T-cell (primary cell): ENCODE measurements at regions not wholly inside any gene's neighbourhood (a gene's known extent, or its start where the extent isn't known, plus 50 kb on each side); places are given as distances from the start of the nearest gene placed in this dataset.
"Not testable (repeated sequence)": the region's sequence is repeated elsewhere in the genome, so short reads cannot be mapped to it uniquely, and the experiment has no call there.

Experiments used
- ATAC-seq, 4 experiments: fragments of 200-7000 bp in 3 of 4; fragments of 150-1000 bp in 1 of 4; cut with Tn5 transposase; replicated peaks in 1 of 4; 1 replicate in 3 of 4; 2 replicates in 1 of 4; pipeline ENCODE4 v1.10.0; 2021; ENCODE audit warnings: moderate library complexity in 3 of 4, mild to moderate bottlenecking in 2 of 4, moderate number of reproducible peaks in 1 of 4
- CTCF ChIA-PET, 2 donors: fragments of 300-600 bp; sonication (Branson Sonifier 250); formaldehyde crosslinking; loops; one replicate each; lab custom pipeline; 2022; ENCODE audit warnings: antibody characterized with exemption in 2 of 2; lab: Charles Lee
- POLR2A ChIA-PET, 2 donors: fragments of 300-600 bp; sonication (Branson Sonifier 250); formaldehyde crosslinking; loops; one replicate each; lab custom pipeline; 2022; ENCODE audit warnings: antibody characterized with exemption in 2 of 2; lab: Charles Lee
- DNase-seq, 35 experiments: peaks; one replicate each; pipeline versions ENCODE4 v3.0.0 to v3.0.0-alpha.2; 2013 to 2023
- H3K27ac ChIP-seq: one replicate; pipeline ENCODE4 v1.5.1; 2013; ENCODE audit warnings: low read length
- H3K27me3 ChIP-seq, 2 experiments: replicated peaks in 1 of 2; 1 replicate in 1 of 2; 2 replicates in 1 of 2; pipeline versions ENCODE4 v1.6.1 to v1.7.0; 2013; ENCODE audit warnings: low read length in 1 of 2, mixed read lengths in 1 of 2; ENCODE audit not compliant: control insufficient read depth in 2 of 2, insufficient read depth in 2 of 2; ENCODE audit errors: extremely low read depth in 1 of 2
- H3K36me3 ChIP-seq, 2 donors: 1 replicate in 1 of 2; 2 replicates in 1 of 2; pipeline versions ENCODE4 v1.6.1 to v1.7.0; 2013; ENCODE audit warnings: low read length in 1 of 2; ENCODE audit not compliant: control insufficient read depth in 2 of 2, insufficient read depth in 1 of 2; ENCODE audit errors: extremely low read depth in 1 of 2
- H3K4me1 ChIP-seq, 2 experiments: 1 replicate in 1 of 2; 2 replicates in 1 of 2; pipeline versions ENCODE4 v1.6.1 to v1.7.0; 2013; ENCODE audit warnings: low read length in 2 of 2, mixed read lengths in 1 of 2; ENCODE audit not compliant: insufficient read depth in 2 of 2, control insufficient read depth in 1 of 2; ENCODE audit errors: extremely low read depth in 1 of 2
- H3K4me3 ChIP-seq, 2 donors: 1 replicate in 1 of 2; 2 replicates in 1 of 2; pipeline versions ENCODE4 v1.5.1 to v1.7.0; 2013; ENCODE audit warnings: mild to moderate bottlenecking in 2 of 2, low read length in 1 of 2, moderate library complexity in 1 of 2; ENCODE audit not compliant: control insufficient read depth in 1 of 2; ENCODE audit errors: extremely low read depth in 1 of 2
- H3K9me3 ChIP-seq: 2 replicates; pipeline ENCODE4 v1.7.0; 2013
- H3K27ac Mint-ChIP-seq, 2 donors: one replicate each; pipeline ENCODE4 v1.8.0; 2020 to 2021; ENCODE audit warnings: mild to moderate bottlenecking in 2 of 2, mixed read lengths in 2 of 2
- H3K27me3 Mint-ChIP-seq, 2 donors: one replicate each; pipeline ENCODE4 v1.8.0; 2021 to 2022; ENCODE audit warnings: mixed read lengths in 2 of 2
- H3K36me3 Mint-ChIP-seq: one replicate; pipeline ENCODE4 v1.8.0; 2021; ENCODE audit warnings: mixed read lengths
- H3K4me1 Mint-ChIP-seq, 3 donors: one replicate each; pipeline ENCODE4 v1.8.0; 2020 to 2022; ENCODE audit warnings: mixed read lengths in 3 of 3, mild to moderate bottlenecking in 1 of 3
- H3K4me3 Mint-ChIP-seq, 3 donors: one replicate each; pipeline ENCODE4 v1.8.0; 2020 to 2022; ENCODE audit warnings: mild to moderate bottlenecking in 3 of 3, mixed read lengths in 3 of 3, moderate library complexity in 3 of 3
- H3K9me3 Mint-ChIP-seq, 3 donors: one replicate each; pipeline ENCODE4 v1.8.0; 2020 to 2022; ENCODE audit warnings: mixed read lengths in 3 of 3
- WGBS: methylation state at CpG from one replicate; pipeline ENCODE4 v1.1.5; 2013; ENCODE audit warnings: missing lambda C conversion rate; ENCODE audit not compliant: insufficient coverage; 5-methylcytosine and 5-hydroxymethylcytosine counted together

DNA sequence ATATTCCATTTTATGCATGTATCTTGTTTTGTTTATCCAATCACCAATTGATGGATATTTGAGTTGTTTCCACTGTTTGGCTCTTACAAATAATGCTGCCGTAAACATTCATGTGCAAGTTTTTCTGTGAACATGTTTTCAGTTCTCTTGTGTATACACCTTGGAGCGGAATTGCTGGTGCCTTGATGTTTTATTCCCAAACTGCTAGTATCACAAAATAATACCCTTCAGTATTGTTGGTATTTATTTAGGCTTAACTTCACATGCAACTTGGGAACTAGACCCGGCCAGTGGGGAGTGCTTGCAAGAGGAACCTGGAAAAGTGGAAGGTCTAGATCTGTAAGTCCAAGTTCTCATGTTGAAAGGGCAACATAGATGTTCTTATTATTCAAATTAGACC, 115.9 kb downstream of the CRYAA start:
- DNase-seq (no peak), ATAC-seq (no peak)
- H3K4me3 ChIP-seq = no peak overlapping the region
- no peaks in the 10 kb centered on the region for H3K4me1 ChIP-seq
- no peaks in the 10 kb centered on the region for H3K36me3 Mint-ChIP-seq
- peaks cover 4 to 5% (median 5%) of the 10 kb centered on the region in 3 donors for H3K4me1 Mint-ChIP-seq
- H3K27me3 Mint-ChIP-seq = no peaks in the 10 kb centered on the region
- no CpG with 5 or more reads among the region's 3 CpGs for WGBS
- H3K4me3 Mint-ChIP-seq = no peak overlapping the region
- CTCF ChIA-PET = no interaction called here
- peaks cover 0 to 4% (median 3%) of the 10 kb centered on the region in 3 donors for H3K9me3 Mint-ChIP-seq
- H3K9me3 ChIP-seq = no peaks in the 10 kb centered on the region
- POLR2A ChIA-PET = no interaction called here
- no peaks in the 10 kb centered on the region for H3K36me3 ChIP-seq
- H3K27ac ChIP-seq = no peak overlapping the region
- H3K27ac Mint-ChIP-seq = no peak overlapping the region
- peaks cover 0 to 4% of the 10 kb centered on the region in 2 experiments for H3K27me3 ChIP-seq

DNA sequence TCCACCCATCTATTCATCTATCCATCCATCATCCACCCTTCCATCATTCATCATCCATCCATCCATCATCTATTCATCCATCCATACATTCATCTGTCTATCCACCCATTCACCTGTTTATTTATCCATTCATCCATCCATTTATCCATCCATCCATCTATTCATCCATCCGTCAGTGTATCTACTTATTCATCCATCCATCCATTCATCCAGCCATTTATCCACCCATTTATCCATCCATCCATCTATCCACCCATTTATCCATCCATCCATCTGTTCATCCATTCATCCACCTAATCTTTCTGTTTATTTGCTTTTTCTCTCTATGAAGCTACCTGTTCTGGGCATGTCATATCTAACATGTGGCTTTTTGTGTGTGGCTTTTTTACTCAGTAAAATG, 115.4 kb downstream of the CRYAA start:
- no peak for DNase-seq
- ChIA-PET POLR2A (no interaction called here), CTCF (no interaction called here)
- no peak overlapping the region for H3K4me3 Mint-ChIP-seq
- Histone ChIP-seq H3K27ac (no peak overlapping the region), H3K4me3 (no peak overlapping the region), H3K4me1 (no peaks in the 10 kb centered on the region), H3K9me3 (no peaks in the 10 kb centered on the region), H3K36me3 (no peaks in the 10 kb centered on the region), H3K27me3 (peaks cover 0 to 4% of the 10 kb centered on the region in 2 experiments)
- peaks cover 4 to 5% (median 5%) of the 10 kb centered on the region in 3 donors for H3K4me1 Mint-ChIP-seq
- H3K36me3 Mint-ChIP-seq = no peaks in the 10 kb centered on the region
- no peak for ATAC-seq
- 100% methylated on average over 1 of the region's 1 CpG for WGBS
- no peak overlapping the region for H3K27ac Mint-ChIP-seq
- no peaks in the 10 kb centered on the region for H3K27me3 Mint-ChIP-seq
- peaks cover 0 to 1% (median under 1%) of the 10 kb centered on the region in 3 donors for H3K9me3 Mint-ChIP-seq

DNA sequence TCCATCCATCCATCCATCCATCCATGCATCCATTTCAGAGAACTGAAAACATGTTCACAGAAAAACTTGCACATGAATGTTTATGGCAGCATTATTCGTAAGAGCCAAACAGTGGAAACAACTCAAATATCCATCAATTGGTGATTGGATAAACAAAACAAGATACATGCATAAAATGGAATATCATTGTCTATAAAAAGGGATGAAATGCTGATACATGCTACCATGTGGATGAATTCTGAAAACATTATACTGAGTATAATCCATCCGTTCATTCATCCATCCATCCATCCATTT, 115.1 kb downstream of the CRYAA start:
- H3K9me3 Mint-ChIP-seq, H3K4me1 ChIP-seq, H3K27me3 ChIP-seq, H3K27ac Mint-ChIP-seq, POLR2A ChIA-PET, H3K4me3 Mint-ChIP-seq, H3K36me3 ChIP-seq, H3K4me3 ChIP-seq, H3K27me3 Mint-ChIP-seq, H3K36me3 Mint-ChIP-seq, DNase-seq, H3K27ac ChIP-seq, H3K9me3 ChIP-seq, H3K4me1 Mint-ChIP-seq, CTCF ChIA-PET, ATAC-seq: not testable (repeated sequence)
- WGBS = 100% methylated on average over 1 of the region's 2 CpGs

DNA sequence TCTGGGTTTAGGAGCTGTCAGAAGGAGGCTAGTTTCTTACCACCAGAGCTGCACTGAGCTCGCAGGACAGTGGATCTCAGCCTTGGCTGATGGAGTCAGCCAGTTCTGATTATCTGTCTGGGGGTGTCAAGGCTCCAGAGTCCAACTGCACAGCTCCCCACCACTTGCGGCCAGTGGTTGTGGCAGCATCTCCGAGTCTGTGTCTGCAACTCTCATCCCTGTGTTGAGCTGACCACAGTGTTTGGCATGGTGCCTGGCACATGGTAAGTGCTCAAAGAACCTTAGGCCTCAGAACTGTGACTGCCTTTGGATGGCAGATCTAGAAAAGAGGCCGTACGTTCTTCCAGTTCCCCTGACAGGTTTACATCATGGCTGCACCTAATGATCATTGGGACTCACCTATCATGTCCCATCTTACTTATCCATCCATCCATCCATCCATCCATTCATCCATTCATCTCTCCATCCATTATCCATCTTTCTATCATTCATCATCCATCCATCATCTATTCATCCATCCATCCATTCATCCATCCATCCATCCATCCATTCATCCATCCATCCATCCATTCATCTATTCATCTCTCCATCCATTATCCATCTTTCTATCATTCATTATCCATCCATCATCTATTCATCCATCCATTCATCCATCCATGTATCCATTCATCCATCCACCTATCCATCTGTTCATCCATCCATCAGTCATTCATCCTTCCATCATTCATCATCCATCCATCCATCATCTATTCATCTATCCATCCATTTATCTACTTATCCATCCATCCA, 114.5 kb downstream of the CRYAA start:
- Histone ChIP-seq H3K4me3 (no peak overlapping the region), H3K27me3 (peaks cover 0 to 3% of the 10 kb centered on the region in 2 experiments), H3K9me3 (no peaks in the 10 kb centered on the region), H3K36me3 (no peaks in the 10 kb centered on the region), H3K4me1 (no peaks in the 10 kb centered on the region), H3K27ac (no peak overlapping the region)
- Mint-ChIP-seq H3K27ac (no peak overlapping the region), H3K36me3 (no peaks in the 10 kb centered on the region), H3K4me1 (peaks cover 4 to 5% (median 5%) of the 10 kb centered on the region in 3 donors), H3K27me3 (no peaks in the 10 kb centered on the region), H3K9me3 (no peaks in the 10 kb centered on the region), H3K4me3 (no peak overlapping the region)
- DNase-seq (no peak), ATAC-seq (no peak)
- CTCF ChIA-PET = no interaction called here
- POLR2A ChIA-PET = no interaction called here
- WGBS = 86% methylated on average over 5 of the region's 5 CpGs

DNA sequence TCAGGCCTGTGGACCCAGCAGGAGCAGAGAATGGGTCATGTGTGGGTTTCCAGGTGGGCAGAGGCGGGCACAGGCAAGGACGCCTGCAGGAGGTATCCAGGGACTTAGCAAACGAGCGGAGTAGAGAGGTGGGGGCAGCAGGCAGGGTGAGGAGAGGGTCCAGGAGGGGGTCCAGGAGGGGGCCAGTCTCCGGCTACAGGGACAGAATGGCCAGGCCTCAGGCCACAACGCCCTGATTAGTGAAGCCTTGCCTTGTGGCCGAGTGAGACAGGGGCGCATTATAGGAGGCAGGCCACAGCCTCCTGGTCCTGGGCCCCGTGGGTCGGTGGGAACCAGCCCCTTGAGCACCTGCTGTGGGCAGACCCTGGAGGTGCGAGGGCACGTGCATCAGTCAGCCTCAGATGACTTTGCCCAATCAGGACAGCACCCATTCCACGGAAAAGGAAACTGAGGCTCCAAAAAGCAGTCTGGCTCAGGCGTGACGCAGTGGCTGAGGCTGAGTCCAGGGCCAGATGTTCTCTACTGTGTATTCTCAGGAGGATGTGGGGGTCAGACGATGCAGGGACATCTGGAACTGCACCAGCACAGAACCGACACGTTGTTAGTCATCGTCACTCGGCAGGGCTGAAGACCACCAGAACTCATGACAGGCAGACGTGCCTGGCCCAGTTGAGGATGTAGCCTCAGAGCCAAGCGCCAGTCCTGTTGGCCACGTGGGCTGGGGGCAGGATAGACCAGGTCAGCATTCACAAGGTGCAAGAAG, 113.7 kb downstream of the CRYAA start:
- H3K27me3 Mint-ChIP-seq = peaks cover 0 to 6% of the 10 kb centered on the region in 2 donors
- no peak for ATAC-seq
- WGBS = 92% methylated on average over 22 of the region's 23 CpGs
- POLR2A ChIA-PET = no interaction called here
- CTCF ChIA-PET = no interaction called here
- no peaks in the 10 kb centered on the region for H3K9me3 Mint-ChIP-seq
- Histone ChIP-seq H3K9me3 (no peaks in the 10 kb centered on the region), H3K4me1 (no peaks in the 10 kb centered on the region), H3K36me3 (no peaks in the 10 kb centered on the region), H3K4me3 (no peak overlapping the region), H3K27me3 (peaks cover 0 to 10% of the 10 kb centered on the region in 2 experiments), H3K27ac (no peak overlapping the region)
- H3K4me3 Mint-ChIP-seq = no peak overlapping the region
- no peak for DNase-seq
- peaks cover 4 to 5% (median 5%) of the 10 kb centered on the region in 3 donors for H3K4me1 Mint-ChIP-seq
- no peaks in the 10 kb centered on the region for H3K36me3 Mint-ChIP-seq
- no peak overlapping the region for H3K27ac Mint-ChIP-seq

DNA sequence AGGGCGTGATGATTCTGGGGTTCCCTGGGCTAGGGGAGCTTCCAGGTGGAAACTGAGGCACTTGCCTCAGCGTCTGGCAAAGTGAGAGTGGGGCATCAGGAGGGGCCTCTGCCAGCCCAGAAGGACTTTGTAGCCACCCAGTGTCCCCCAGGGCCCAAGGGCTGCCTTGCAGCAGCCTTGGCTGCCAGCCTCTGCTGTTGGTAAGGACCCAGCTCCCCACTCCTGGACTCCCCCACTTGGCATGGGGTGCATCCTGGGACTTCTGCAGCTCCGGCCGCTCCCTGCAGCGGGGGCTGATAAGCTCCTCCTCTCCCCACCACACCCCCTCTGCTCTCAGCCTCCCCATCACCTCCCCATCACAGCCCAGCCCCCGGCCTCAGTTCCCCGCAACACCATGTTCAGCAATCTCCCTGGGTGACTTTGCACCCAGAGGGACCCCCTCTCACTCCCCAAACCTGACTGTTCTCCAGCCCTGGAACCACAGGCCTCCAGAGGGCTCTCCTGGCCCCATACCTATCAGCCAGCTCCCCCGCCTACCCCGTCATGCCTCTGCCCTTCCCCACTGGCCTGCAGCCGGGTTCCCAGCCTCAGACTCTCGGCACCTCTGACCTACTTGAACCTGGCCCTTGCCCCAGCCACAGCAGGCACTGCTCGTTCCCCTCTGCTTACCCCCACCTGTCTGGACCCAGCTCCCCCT, 113.0 kb downstream of the CRYAA start:
- no peak for ATAC-seq
- no peak overlapping the region for H3K4me3 Mint-ChIP-seq
- no peak overlapping the region for H3K27ac ChIP-seq

More for the DNA sequence above, 113.0 kb downstream of the CRYAA start:
- no peaks in the 10 kb centered on the region for H3K4me1 Mint-ChIP-seq
- H3K9me3 ChIP-seq = no peaks in the 10 kb centered on the region
- ChIA-PET CTCF (no interaction called here), POLR2A (no interaction called here)
- H3K27ac Mint-ChIP-seq = no peak overlapping the region
- no peaks in the 10 kb centered on the region for H3K36me3 Mint-ChIP-seq
- peaks cover 0 to 9% of the 10 kb centered on the region in 2 donors for H3K27me3 Mint-ChIP-seq
- H3K9me3 Mint-ChIP-seq = no peaks in the 10 kb centered on the region
- H3K4me3 ChIP-seq = no peak overlapping the region
- H3K4me1 ChIP-seq = no peaks in the 10 kb centered on the region
- no peak for DNase-seq
- 89% methylated on average over 10 of the region's 12 CpGs for WGBS
- peaks cover 0 to 17% of the 10 kb centered on the region in 2 experiments for H3K27me3 ChIP-seq
- H3K36me3 ChIP-seq = no peaks in the 10 kb centered on the region
